NCI-H524 (cell line): ENCODE measurements at regions not wholly inside any gene's neighbourhood (a gene's known extent, or its start where the extent isn't known, plus 50 kb on each side); places are given as distances from the start of the nearest gene placed in this dataset.
"Not testable (repeated sequence)": the region's sequence is repeated elsewhere in the genome, so short reads cannot be mapped to it uniquely, and the experiment has no call there.

Experiments used
- DNase-seq, 2 experiments: peaks; one replicate each; lab custom pipeline; 2025; lab: John Stamatoyannopoulos, UW

- no peak for DNase-seq
Measured at GRCh38 chr11:24267014-24267413, 229.8 kb upstream of the LUZP2 start.

DNA sequence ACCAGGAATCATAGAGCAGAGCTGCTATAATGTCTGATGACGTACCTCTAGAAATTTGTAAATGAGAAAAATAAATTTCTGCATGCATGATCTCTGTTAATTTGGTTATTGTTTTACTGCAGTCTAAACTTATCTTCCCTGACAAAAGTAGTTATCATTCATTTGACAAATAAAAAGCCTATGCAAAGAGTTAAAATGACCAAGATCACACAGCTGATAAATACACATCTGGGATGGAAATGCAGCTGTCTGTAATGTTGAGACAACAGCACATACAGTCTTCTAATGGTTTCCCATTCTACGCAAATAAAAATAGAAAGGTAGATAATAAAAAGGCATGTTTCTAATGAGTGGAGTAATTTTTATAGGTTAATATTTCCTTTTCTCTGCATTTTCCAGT is 225.1 kb upstream of the LUZP2 start:
- DNase-seq: no peak

GRCh38 chr11:24274214-24274781 is 222.6 kb upstream of the LUZP2 start:
- not testable (repeated sequence) for DNase-seq

GRCh38 chr11:24286238-24286637 is 210.6 kb upstream of the LUZP2 start:
- DNase-seq: no peak

DNA sequence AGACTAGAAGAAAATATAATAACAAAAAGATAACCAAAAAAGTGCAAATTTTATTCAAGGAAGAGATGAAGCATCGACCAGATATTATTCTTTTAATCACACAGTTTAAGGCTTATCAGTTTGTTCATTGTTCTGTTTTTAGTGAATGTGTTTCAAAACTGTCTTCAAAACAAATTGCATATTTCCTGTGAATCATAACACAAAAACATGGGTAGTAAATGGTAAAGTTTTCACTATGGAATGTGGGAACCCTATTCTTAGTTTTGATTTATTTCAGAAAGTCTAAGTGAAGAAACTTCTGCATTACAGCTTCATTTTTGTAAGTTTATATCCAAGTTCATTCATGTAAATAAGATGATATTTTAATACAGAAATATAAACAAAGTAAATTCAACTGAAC is 207.6 kb upstream of the LUZP2 start:
- no peak for DNase-seq

DNA sequence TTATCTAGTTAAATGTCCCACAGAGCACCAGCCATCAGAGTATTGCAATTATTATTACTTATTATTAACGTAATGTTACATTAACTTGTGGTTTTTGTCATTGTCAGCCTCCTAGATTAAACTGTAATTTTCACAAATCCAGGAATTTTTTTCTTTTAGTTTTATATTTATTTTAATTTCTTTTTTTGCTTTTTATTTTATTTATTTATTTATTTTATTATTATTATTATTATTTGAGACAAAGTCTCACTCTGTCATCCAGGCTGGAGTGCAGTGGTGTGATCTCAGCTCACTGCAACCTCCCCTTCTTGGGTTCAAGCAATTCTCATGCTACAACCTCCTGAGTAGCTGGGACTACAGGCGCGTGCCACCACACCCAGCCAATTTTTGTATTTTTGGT is 202.9 kb upstream of the LUZP2 start:
- DNase-seq: no peak

- DNase-seq: no peak
Measured at GRCh38 chr11:24295360-24295759, 201.5 kb upstream of the LUZP2 start.

DNA sequence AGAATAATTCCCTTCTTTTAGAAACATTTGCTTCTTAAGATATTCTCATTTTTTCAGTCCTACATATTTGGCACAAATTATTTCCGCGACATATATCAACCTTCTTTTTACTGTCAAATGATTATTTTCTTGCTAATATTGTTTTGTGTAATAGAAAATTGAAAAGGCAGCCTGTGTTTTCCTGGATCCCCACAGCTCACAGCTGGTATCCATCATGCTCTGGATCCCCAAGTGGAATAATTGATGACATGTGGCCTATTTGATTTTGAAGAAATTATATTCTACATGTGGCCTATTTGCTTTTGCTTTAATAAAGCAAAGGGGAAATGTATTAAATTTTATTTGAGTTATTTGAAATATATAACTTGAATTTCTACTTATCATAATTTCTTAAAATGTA is 199.4 kb upstream of the LUZP2 start:
- DNase-seq: no peak

DNA sequence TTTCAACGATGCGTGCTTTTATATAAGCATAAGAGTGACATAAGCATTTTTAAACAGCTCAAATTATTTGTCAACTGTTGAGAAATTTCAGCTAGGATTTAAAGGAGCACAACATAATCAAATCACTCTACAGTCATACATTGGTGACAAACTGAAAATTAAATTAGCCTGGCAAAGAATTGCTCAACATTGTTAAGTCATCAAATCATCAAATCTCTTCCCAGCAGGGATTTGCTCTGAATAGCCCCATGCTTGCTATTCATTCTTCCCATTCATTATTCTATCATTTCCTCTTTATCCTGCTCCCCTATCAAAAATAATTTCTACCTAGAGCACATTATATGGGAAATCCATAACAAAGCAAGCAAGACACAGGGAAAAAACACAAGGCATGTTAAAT is 198.7 kb upstream of the LUZP2 start:
- DNase-seq: no peak

DNA sequence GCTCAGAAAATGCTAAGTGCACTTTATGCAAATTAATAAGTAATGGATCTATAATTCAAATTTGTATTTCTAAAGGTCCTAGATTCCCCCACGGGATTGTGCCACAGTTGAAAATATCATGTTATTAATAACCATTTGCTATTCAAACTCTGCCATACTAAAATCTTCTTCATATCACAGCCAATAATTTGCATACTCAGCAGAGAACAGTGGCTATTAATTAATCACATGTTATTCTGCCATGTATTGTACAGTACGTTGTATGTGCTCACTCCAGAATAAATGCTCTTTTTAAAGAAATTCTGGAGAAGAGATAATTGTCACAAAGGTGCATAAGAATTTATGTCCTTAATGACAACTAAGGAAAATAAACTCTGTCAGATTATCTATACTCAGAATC is 184.9 kb upstream of the LUZP2 start:
- DNase-seq: no peak

DNA sequence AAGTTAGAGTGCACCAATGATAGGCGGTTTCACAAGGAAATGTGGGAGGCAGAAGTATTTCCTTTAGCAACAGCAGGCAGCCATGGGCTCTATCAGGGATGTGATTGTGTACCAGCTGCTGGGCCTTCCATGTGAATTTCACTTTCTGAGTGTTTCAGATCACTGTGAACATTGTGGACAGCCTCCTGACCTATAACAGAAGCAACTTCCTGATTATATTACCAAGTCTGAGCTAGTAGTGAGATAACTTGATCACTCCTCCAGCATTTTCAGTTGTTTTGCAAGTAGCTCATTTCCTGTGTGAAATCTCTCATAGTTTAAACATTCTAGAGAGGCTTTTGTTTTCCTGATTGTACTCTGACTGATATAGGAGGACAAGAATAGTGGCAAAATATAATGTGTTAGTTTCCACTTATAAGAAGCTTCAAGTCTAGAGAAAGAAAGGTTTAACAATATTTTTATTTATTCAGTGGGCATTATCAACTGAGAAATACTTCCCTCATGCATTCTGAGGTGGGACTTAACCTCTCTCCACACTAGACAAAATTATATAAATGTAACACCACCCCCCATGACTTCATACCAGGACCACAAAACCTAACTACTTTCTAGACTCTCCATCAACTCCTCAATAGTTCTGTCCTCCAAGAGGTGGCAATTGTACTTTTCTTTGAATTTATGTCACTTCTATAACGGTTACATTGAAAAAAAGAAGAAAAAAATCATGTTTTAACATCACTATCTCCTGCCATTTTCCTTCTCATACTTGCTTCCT is 184.2 kb upstream of the LUZP2 start:
- DNase-seq: no peak

DNA sequence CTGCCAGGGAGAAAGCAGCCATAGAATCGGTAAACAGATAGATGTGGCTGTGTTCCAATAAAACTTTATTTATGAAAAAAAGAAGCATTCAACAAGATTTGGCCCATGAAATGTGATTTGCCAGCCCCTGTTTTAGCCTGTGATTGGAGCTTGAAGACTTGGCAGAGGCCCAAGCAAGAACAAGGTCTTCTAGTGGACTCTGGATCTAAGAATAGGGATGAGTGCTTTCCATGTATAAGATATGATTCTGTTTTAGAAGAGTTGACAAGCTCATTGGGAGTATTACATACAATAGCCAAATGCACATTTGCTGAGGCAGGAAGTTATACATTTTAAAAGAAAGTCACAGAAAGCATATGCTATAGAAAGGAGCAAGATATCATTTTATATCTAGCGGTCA is 175.6 kb upstream of the LUZP2 start:
- no peak for DNase-seq

DNA sequence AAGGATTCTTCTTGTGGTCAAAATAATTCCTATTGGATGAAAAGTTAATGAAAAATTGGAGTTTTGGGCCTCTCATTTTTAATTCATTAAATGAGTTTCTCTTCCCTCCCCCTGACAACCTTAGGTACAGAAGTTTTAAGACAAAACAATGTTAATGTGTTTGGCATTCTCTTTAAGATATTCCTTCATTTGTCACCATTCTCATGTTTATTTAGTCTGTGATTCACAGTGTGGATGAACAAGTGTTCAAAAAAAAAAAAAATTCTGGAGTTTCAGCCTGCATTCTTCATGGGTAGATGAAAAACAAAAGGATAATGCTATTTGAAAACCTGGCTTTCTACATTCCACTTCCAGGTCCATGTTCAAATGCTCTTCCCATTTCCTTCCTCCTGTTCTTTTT is 172.6 kb upstream of the LUZP2 start:
- no peak for DNase-seq

DNA sequence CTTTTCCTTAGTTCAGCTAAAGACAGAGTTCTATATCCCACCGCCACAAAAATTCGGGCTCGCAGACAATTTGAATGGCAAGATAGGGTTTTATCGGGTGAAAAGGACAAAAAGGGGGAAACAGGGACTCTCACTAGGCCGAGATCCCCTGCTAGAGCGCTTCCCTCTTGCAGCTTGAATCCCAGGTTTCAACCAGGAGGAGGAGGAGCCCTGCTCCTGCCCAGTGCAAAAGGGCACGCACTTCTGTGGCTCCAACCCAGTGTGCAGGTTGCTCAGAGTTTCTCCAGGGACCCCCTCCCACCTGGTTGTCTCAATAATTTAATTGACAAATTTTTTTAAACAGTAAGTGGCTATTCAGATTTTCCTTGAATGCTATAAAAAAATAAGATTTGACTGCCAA is 152.6 kb upstream of the LUZP2 start:
- no peak for DNase-seq

DNA sequence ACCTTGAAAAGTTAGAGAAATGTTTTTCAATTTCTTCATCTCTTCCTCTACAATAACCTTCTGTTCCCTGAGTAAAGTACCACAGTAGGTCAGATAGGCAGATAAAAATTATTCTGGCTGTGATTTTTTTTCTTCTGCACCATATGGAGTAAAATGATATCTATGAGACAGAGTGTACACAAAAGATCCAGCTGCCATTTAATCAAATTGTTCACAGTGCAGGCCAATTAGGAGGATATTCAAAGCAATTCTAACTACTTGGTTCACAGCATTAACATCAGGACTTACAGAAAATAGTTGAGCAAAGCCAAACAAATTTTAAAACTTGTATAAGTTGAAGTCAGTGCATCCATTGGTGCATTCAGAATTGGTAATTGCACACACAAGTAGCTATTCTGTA is 147.9 kb upstream of the LUZP2 start:
- DNase-seq: no peak

DNA sequence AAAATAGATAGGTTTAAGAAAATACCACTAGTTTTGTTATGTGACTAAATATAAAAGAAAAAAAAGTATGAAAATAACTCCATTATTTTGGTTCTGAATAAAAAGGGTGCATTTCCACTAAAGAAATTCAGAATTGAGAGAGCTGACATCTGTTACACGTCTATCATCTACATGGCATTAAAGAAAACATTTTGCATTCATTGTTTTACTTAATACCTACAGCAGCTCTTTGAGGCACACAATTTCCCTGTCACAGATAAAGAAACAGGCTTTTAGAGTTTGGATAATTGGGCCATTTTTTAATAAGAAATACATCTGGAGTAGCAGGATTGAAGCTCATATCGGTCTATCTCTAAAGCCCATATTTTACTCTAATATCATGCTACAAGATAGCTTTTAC is 145.7 kb upstream of the LUZP2 start:
- no peak for DNase-seq

GRCh38 chr11:24356501-24356900 is 140.4 kb upstream of the LUZP2 start:
- DNase-seq: no peak

- DNase-seq: no peak
Measured at GRCh38 chr11:24357620-24358410, 139.0 kb upstream of the LUZP2 start.

DNA sequence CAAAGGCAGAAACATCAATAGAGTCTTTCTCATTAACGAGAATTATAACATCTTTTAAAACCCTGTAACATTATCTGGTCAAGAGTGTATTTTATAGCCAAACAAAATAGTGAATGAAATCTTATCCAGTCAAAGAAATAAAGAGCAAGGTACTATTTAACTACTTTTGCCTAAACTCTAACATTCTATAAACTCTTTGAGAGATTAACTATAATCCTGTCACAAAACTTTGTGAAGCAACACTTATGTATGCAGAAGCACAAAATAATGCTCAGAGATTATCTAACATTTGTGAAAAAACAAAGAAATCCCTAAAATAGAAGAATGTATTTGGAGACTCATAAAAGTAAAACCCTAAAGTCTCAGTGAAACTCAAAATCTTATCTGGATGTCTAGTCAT is 124.4 kb upstream of the LUZP2 start:
- DNase-seq: no peak

GRCh38 chr11:24373516-24373915 is 123.3 kb upstream of the LUZP2 start:
- DNase-seq: no peak

DNA sequence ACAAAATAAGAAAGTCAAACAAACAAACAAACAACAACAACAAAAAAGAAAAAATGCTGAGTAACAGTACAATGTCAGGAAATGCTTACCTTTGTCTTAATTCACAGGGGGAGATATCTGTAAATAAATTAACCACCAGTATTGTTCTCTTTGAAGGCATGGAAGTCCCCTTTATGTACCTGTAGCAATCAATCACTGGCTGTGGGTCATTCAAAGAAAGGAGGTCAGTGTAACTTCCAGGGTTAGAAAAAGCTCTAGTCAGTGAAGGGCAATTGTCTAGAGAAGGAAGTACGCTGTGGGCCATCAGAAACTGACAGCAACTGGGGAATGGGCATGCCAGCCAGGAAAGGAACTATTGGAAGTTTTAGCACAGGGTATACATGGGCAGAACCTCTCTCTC is 121.5 kb upstream of the LUZP2 start:
- DNase-seq: no peak

DNA sequence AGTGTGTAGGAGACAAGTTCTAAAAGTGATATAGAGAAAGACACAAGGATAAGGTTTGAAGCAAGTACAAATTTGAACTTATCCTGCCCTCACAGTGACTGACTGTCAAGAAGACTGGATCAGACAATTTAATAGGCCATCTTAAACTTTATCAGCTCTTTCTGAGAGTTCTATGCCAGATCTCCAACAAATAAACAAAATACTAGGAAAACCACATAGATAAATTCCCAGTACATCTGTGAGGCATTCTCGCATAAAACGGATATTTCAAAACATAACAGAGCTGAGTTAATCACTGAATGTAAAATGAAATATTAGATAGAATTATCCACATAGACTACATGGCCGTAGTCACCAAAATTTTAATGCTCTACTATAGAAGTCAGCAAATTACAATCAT is 120.9 kb upstream of the LUZP2 start:
- no peak for DNase-seq

- no peak for DNase-seq
Measured at GRCh38 chr11:24383137-24383536, 113.7 kb upstream of the LUZP2 start.
